ENCODE measurements at regions not wholly inside any gene's neighbourhood (a gene's known extent, or its start where the extent isn't known, plus 50 kb on each side); places are given as distances from the start of the nearest gene placed in this dataset.

- TF ChIP-seq POLR2A (IDR thresholded peaks at IDR 0.05) (no peak), EP300 (IDR thresholded peaks at IDR 0.05) (no peak), POLR2AphosphoS5 (IDR thresholded peaks at IDR 0.05) (peak in 1 of 2 donors; percentile 12)
- TF ChIP-seq, protein P1, sequence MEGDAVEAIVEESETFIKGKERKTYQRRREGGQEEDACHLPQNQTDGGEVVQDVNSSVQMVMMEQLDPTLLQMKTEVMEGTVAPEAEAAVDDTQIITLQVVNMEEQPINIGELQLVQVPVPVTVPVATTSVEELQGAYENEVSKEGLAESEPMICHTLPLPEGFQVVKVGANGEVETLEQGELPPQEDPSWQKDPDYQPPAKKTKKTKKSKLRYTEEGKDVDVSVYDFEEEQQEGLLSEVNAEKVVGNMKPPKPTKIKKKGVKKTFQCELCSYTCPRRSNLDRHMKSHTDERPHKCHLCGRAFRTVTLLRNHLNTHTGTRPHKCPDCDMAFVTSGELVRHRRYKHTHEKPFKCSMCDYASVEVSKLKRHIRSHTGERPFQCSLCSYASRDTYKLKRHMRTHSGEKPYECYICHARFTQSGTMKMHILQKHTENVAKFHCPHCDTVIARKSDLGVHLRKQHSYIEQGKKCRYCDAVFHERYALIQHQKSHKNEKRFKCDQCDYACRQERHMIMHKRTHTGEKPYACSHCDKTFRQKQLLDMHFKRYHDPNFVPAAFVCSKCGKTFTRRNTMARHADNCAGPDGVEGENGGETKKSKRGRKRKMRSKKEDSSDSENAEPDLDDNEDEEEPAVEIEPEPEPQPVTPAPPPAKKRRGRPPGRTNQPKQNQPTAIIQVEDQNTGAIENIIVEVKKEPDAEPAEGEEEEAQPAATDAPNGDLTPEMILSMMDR (IDR thresholded peaks at IDR 0.05): no peak
Observed at GRCh38 chrX:16429406-16429805, 220.6 kb upstream of the S100G start.
